ENCODE measurements at regions not wholly inside any gene's neighbourhood (a gene's known extent, or its start where the extent isn't known, plus 50 kb on each side); places are given as distances from the start of the nearest gene placed in this dataset.

GRCh38 chr1:13917607-13918006 lies 217.6 kb downstream of the PRDM2 start:
- TF ChIP-seq CTCF (conservative IDR thresholded peaks at IDR 0.05) (no peak), EZH2 (IDR thresholded peaks at IDR 0.05; ENCODE audit: low read depth) (no peak)

Measured in PC-9 (cell line).